Parathyroid adenoma (tissue), 2 donors: ENCODE measurements at regions not wholly inside any gene's neighbourhood (a gene's known extent, or its start where the extent isn't known, plus 50 kb on each side); places are given as distances from the start of the nearest gene placed in this dataset.

Source experiments
- H2AFZ ChIP-seq: fragments of 300-600 bp; sonication (generic); one replicate; pipeline ENCODE4 v1.7.0; 2017; ENCODE audit warnings: antibody characterized with exemption, mild to moderate bottlenecking
- H3K27ac ChIP-seq: fragments of 300-600 bp; sonication (generic); one replicate; pipeline ENCODE4 v1.7.0; 2017
- H3K27me3 ChIP-seq: fragments of 300-600 bp; sonication (generic); one replicate; pipeline ENCODE4 v1.7.0; 2017; ENCODE audit warnings: low read length; ENCODE audit not compliant: control insufficient read depth, insufficient read depth
- H3K36me3 ChIP-seq: fragments of 300-600 bp; sonication (generic); one replicate; pipeline ENCODE4 v1.7.0; 2017; ENCODE audit warnings: low read length; ENCODE audit not compliant: control insufficient read depth, insufficient read depth
- H3K4me1 ChIP-seq: fragments of 300-600 bp; sonication (generic); one replicate; pipeline ENCODE4 v1.7.0; 2017; ENCODE audit warnings: control low read depth
- H3K4me2 ChIP-seq: fragments of 300-600 bp; sonication (generic); one replicate; pipeline ENCODE4 v1.7.0; 2017; ENCODE audit warnings: low read length
- H3K4me3 ChIP-seq: fragments of 300-600 bp; sonication (generic); one replicate; pipeline ENCODE4 v1.7.0; 2017; ENCODE audit warnings: low read depth, low read length
- H3K79me2 ChIP-seq: fragments of 300-600 bp; sonication (generic); one replicate; pipeline ENCODE4 v1.7.0; 2017; ENCODE audit warnings: control low read depth
- H3K9ac ChIP-seq: fragments of 300-600 bp; sonication (generic); one replicate; pipeline ENCODE4 v1.7.0; 2017; ENCODE audit warnings: mild to moderate bottlenecking
- H3K9me3 ChIP-seq: fragments of 300-600 bp; sonication (generic); one replicate; pipeline ENCODE4 v1.7.0; 2017; ENCODE audit warnings: low read length; ENCODE audit not compliant: control insufficient read depth
- TF ChIP-seq, protein P1 (sequence below): fragments of 300-600 bp; sonication (generic); IDR thresholded peaks from one replicate; pipeline ENCODE4 v1.7.0; 2017; ENCODE audit warnings: antibody characterized with exemption, mild to moderate bottlenecking
- donor health status: primary hyperparathyroidism.

DNA sequence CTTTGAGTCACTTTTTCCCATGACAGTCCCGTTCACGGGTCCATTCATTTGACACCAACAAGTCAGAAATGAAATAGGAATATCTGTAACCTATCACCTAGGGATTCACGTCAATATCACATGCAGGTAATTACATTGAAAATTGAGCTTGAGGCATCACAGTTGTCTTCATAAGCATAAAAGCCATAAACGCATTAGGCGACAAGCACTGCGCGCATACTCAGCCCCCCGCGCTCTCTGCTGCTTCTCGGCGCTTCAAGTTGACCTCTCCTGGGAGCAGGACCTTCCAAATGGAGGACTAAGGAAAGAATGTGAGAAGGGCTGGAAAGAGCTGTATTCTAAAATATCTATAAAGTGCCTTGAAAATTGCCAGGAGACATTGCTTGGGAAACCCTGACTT lies 130.5 kb upstream of the TNS3 start:
- Histone ChIP-seq H3K4me1 (no peaks in the 10 kb centered on the region), H2AFZ (no peak overlapping the region), H3K4me2 (no peak overlapping the region), H3K79me2 (no peaks in the 10 kb centered on the region), H3K4me3 (no peak overlapping the region), H3K27me3 (no peaks in the 10 kb centered on the region), H3K36me3 (no peaks in the 10 kb centered on the region), H3K27ac (no peak overlapping the region), H3K9ac (no peak overlapping the region), H3K9me3 (no peaks in the 10 kb centered on the region)
- TF ChIP-seq, protein P1, sequence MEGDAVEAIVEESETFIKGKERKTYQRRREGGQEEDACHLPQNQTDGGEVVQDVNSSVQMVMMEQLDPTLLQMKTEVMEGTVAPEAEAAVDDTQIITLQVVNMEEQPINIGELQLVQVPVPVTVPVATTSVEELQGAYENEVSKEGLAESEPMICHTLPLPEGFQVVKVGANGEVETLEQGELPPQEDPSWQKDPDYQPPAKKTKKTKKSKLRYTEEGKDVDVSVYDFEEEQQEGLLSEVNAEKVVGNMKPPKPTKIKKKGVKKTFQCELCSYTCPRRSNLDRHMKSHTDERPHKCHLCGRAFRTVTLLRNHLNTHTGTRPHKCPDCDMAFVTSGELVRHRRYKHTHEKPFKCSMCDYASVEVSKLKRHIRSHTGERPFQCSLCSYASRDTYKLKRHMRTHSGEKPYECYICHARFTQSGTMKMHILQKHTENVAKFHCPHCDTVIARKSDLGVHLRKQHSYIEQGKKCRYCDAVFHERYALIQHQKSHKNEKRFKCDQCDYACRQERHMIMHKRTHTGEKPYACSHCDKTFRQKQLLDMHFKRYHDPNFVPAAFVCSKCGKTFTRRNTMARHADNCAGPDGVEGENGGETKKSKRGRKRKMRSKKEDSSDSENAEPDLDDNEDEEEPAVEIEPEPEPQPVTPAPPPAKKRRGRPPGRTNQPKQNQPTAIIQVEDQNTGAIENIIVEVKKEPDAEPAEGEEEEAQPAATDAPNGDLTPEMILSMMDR, result no peak

DNA sequence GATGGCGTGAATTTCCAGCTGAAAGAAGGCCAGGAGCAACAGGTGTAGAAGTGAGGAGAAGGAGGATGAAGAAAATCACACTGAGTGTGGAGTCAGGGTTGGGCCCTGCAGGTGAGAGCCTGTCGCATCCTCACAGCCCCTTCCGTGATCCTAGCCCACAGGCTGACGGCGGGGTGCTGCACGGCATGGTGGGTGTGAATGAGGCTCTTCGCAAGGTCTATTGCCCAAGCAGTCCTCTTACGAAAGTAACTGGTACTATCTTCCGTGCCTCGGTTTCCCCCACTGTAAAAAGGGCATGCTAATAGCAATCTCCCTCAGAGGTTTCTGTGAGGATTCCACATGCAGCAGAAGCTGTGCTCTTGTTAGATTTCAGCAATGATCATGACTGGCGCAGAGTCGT lies 129.9 kb upstream of the TNS3 start:
- TF ChIP-seq, protein P1, result no peak
- H3K4me3 ChIP-seq, result no peak overlapping the region

DNA sequence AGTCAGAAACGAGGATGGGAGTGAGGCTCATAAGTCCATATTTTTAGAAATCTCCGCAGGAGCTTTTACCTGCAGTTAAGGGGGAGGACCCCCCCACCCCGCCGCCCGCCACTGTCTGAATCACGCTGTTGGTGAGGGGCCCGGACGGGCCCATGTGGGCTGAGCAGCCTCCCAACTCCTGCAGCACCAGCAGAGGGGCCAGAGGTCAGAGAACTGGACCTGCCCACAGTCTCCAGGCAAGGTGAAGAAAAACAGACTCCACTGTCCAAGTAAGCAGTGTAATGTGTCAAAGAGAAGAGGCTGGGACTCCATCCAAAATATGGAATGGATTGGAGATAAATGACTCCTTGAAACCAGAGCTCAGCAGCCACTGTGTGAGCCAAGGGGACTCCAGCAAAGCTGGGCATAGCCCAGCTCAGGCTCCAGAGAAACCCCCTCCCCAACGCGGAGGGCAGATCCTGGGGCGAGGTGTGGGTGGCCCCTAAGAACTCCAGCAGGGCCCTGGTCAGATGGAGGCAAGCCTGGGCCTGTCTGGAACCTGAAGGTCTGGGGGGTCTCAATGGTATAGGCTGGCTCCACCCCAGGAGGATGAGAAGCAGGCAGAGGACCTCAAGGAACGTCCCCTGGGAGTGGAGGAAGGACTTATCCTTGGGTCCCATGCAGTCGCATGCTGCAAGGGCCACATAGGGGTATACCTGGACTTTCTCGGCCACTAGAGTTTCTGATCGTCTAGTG lies 128.5 kb upstream of the TNS3 start:
- H3K9ac ChIP-seq, result no peak overlapping the region
- no peaks in the 10 kb centered on the region for H3K9me3 ChIP-seq
- H3K27me3 ChIP-seq, result no peaks in the 10 kb centered on the region
- no peak overlapping the region for H3K4me2 ChIP-seq
- H3K4me3 ChIP-seq, result no peak overlapping the region
- no peak overlapping the region for H3K27ac ChIP-seq
- TF ChIP-seq, protein P1, result no peak
- H3K4me1 ChIP-seq, result no peaks in the 10 kb centered on the region
- H2AFZ ChIP-seq, result no peak overlapping the region
- no peaks in the 10 kb centered on the region for H3K36me3 ChIP-seq
- H3K79me2 ChIP-seq, result no peaks in the 10 kb centered on the region

More for the DNA sequence above, 129.9 kb upstream of the TNS3 start:
- no peaks in the 10 kb centered on the region for H3K4me1 ChIP-seq
- no peak overlapping the region for H2AFZ ChIP-seq
- no peaks in the 10 kb centered on the region for H3K9me3 ChIP-seq
- no peak overlapping the region for H3K9ac ChIP-seq
- H3K4me2 ChIP-seq, result no peak overlapping the region
- no peaks in the 10 kb centered on the region for H3K27me3 ChIP-seq
- no peaks in the 10 kb centered on the region for H3K36me3 ChIP-seq
- H3K79me2 ChIP-seq, result no peaks in the 10 kb centered on the region
- H3K27ac ChIP-seq, result no peak overlapping the region

DNA sequence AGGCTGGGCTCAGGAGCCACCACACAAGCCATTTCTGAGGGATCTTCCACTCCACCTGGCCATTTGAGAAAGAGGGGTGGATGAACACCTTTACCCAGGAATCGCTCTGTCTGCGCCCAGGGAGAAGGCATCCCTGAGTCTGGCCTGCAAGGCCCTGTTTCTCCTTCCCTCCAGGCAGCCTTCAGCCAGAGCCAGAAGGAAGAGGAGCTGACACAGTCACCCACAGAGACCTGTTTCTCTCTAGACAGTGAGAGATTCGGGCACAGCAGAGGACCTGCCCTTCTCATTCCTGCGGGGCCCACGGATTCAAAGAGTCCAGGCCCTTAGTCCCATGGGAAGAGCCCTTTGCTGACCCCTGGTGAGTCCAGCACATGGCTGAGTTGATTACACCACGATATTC lies 127.5 kb upstream of the TNS3 start:
- H2AFZ ChIP-seq, result no peak overlapping the region
- H3K36me3 ChIP-seq, result no peaks in the 10 kb centered on the region
- H3K9me3 ChIP-seq, result no peaks in the 10 kb centered on the region
- H3K4me2 ChIP-seq, result no peak overlapping the region
- H3K9ac ChIP-seq, result no peak overlapping the region
- TF ChIP-seq, protein P1, result no peak
- H3K4me1 ChIP-seq, result no peaks in the 10 kb centered on the region
- no peaks in the 10 kb centered on the region for H3K27me3 ChIP-seq
- no peaks in the 10 kb centered on the region for H3K79me2 ChIP-seq
- no peak overlapping the region for H3K27ac ChIP-seq
- no peak overlapping the region for H3K4me3 ChIP-seq

DNA sequence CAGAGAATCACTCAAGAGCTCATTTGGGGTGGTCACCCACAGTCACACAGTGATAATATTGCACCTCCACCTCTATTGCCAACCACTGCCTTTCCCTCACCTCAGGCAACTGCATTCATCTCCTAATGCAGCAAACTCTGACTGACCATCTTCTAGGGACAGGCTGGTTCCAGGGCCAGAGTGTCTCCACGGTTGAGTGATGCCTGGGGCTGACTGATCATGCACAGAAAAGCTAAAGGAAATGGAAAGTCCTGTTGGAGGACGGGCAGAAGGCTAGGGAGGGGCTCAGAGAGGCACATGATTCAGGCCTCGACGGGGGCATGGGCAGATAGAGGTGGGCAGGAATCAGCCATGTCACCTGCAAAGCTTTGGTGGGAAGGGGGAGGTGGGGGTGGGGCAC lies 127.1 kb upstream of the TNS3 start:
- H3K4me3 ChIP-seq, result no peak overlapping the region
- H3K79me2 ChIP-seq, result no peaks in the 10 kb centered on the region
- H3K36me3 ChIP-seq, result no peaks in the 10 kb centered on the region
- H3K27me3 ChIP-seq, result no peaks in the 10 kb centered on the region
- H3K4me2 ChIP-seq, result no peak overlapping the region
- no peak overlapping the region for H3K9ac ChIP-seq
- H2AFZ ChIP-seq, result no peak overlapping the region
- no peaks in the 10 kb centered on the region for H3K4me1 ChIP-seq
- no peaks in the 10 kb centered on the region for H3K9me3 ChIP-seq
- H3K27ac ChIP-seq, result no peak overlapping the region
- TF ChIP-seq, protein P1, result no peak
